HepG2 (cell line): ENCODE measurements at regions not wholly inside any gene's neighbourhood (a gene's known extent, or its start where the extent isn't known, plus 50 kb on each side); places are given as distances from the start of the nearest gene placed in this dataset.

Source experiments
- ARID3A ChIP-seq: IDR thresholded peaks from 2 replicates; pipeline ENCODE4 v1.6.1; 2012; ENCODE audit warnings: low read depth, low read length, improper control_type of control experiment
- CENPX ChIP-seq: sonication (generic); formaldehyde crosslinking; IDR thresholded peaks from 2 replicates; pipeline ENCODE4 v1.9.0; 2021; ENCODE audit warnings: mild to moderate bottlenecking, missing genetic modification reagents, moderate library complexity
- CERS6 ChIP-seq: sonication (generic); formaldehyde crosslinking; IDR thresholded peaks from 2 replicates; pipeline ENCODE4 v1.5.0; 2020; ENCODE audit warnings: missing genetic modification reagents
- DNMT1 ChIP-seq: sonication (generic); formaldehyde crosslinking; IDR thresholded peaks from 2 replicates; pipeline ENCODE4 v1.5.1; 2020; ENCODE audit warnings: mild to moderate bottlenecking, missing genetic modification reagents
- GPN1 ChIP-seq: sonication (generic); formaldehyde crosslinking; IDR thresholded peaks from 2 replicates; pipeline ENCODE4 v1.5.1; 2020; ENCODE audit warnings: missing genetic modification reagents, borderline replicate concordance
- GZF1 ChIP-seq: sonication (generic); formaldehyde crosslinking; IDR thresholded peaks from 2 replicates; pipeline ENCODE4 v1.5.1; 2020; ENCODE audit warnings: mild to moderate bottlenecking, missing genetic modification reagents
- HNRNPH1 ChIP-seq: fragments of 200-400 bp; formaldehyde crosslinking; optimal IDR thresholded peaks from 2 replicates; pipeline ENCODE3; 2017; ENCODE audit warnings: mild to moderate bottlenecking, low read depth, low read length
- IRF2 ChIP-seq: IDR thresholded peaks from 2 replicates; pipeline ENCODE4 v1.6.1; 2018; ENCODE audit warnings: missing genetic modification reagents, missing compliant biosample characterization
- KDM2A ChIP-seq: sonication (generic); formaldehyde crosslinking; IDR thresholded peaks from 2 replicates; pipeline ENCODE4 v1.4.0; 2020; ENCODE audit warnings: low read depth, missing genetic modification reagents, borderline replicate concordance
- KLF6 ChIP-seq: IDR thresholded peaks from 2 replicates; pipeline ENCODE4 v1.8.0; 2016; ENCODE audit warnings: missing biosample characterization, missing genetic modification reagents
- MED1 ChIP-seq: sonication (generic); formaldehyde crosslinking; IDR thresholded peaks from 2 replicates; pipeline ENCODE4 v1.4.0; 2020; ENCODE audit warnings: missing genetic modification reagents
- MZF1 ChIP-seq: sonication (generic); formaldehyde crosslinking; IDR thresholded peaks from 2 replicates; pipeline ENCODE4 v1.8.1; 2023; ENCODE audit warnings: mild to moderate bottlenecking, missing genetic modification reagents, borderline replicate concordance
- NBN ChIP-seq: fragments of 450-650 bp; conservative IDR thresholded peaks from 2 replicates; pipeline ENCODE4 v1.6.1; 2017
- NFYB ChIP-seq: sonication (generic); formaldehyde crosslinking; IDR thresholded peaks from 2 replicates; pipeline ENCODE4 v1.4.0; 2020; ENCODE audit warnings: missing genetic modification reagents
- NR2F2 ChIP-seq: IDR thresholded peaks from 2 replicates; pipeline ENCODE4 v1.6.1; 2012; ENCODE audit warnings: low read depth, inconsistent platforms, borderline replicate concordance
- PLRG1 ChIP-seq: fragments of 450-650 bp; conservative IDR thresholded peaks from 2 replicates; pipeline ENCODE4 v1.6.1; 2016
- POGZ ChIP-seq: sonication (generic); formaldehyde crosslinking; IDR thresholded peaks from 2 replicates; pipeline ENCODE4 v1.4.0; 2020; ENCODE audit warnings: mild to moderate bottlenecking, missing genetic modification reagents
- RBAK ChIP-seq: sonication (generic); formaldehyde crosslinking; IDR thresholded peaks from 2 replicates; pipeline ENCODE4 v1.5.1; 2020; ENCODE audit warnings: mild to moderate bottlenecking, missing genetic modification reagents
- RELA ChIP-seq: sonication (generic); formaldehyde crosslinking; IDR thresholded peaks from 2 replicates; pipeline ENCODE4 v1.4.0; 2020; ENCODE audit warnings: missing genetic modification reagents
- SOX13 ChIP-seq, 3 experiments: fragments of 450-650 bp in 1 of 3; sonication (generic) in 1 of 3; formaldehyde crosslinking in 1 of 3; IDR thresholded peaks in 2 of 3; conservative IDR thresholded peaks in 1 of 3; 2 replicates each; pipeline versions ENCODE4 v1.5.0 to v1.6.1; 2016 to 2020; ENCODE audit warnings: antibody characterized with exemption in 1 of 3, mild to moderate bottlenecking in 1 of 3, missing compliant biosample characterization in 1 of 3, missing genetic modification reagents in 1 of 3, moderate library complexity in 1 of 3
- ZNF17 ChIP-seq: sonication (generic); formaldehyde crosslinking; IDR thresholded peaks from 2 replicates; pipeline ENCODE4 v1.5.0; 2020; ENCODE audit warnings: mild to moderate bottlenecking, missing genetic modification reagents
- ZNF205 ChIP-seq: IDR thresholded peaks from 2 replicates; pipeline ENCODE4 v1.6.1; 2018; ENCODE audit warnings: missing biosample characterization, missing genetic modification reagents
- ZNF3 ChIP-seq: IDR thresholded peaks from 2 replicates; pipeline ENCODE4 v1.7.0; 2017; ENCODE audit warnings: inconsistent platforms
- ZNF337 ChIP-seq: sonication (generic); formaldehyde crosslinking; IDR thresholded peaks from 2 replicates; pipeline ENCODE4 v1.5.1; 2020; ENCODE audit warnings: missing genetic modification reagents, low read depth, mild to moderate bottlenecking, borderline replicate concordance
- ZNF432 ChIP-seq: sonication (generic); formaldehyde crosslinking; IDR thresholded peaks from 2 replicates; pipeline ENCODE4 v1.5.0; 2020; ENCODE audit warnings: missing genetic modification reagents, mild to moderate bottlenecking, borderline replicate concordance
- ZNF44 ChIP-seq: sonication (generic); formaldehyde crosslinking; IDR thresholded peaks from 2 replicates; pipeline ENCODE4 v1.5.1; 2020; ENCODE audit warnings: mild to moderate bottlenecking, missing genetic modification reagents
- ZNF484 ChIP-seq: sonication (generic); formaldehyde crosslinking; IDR thresholded peaks from 2 replicates; pipeline ENCODE4 v1.5.1; 2020; ENCODE audit warnings: mild to moderate bottlenecking, low read depth, missing genetic modification reagents, borderline replicate concordance
- ZNF549 ChIP-seq: sonication (generic); formaldehyde crosslinking; IDR thresholded peaks from 2 replicates; pipeline ENCODE4 v1.5.0; 2020; ENCODE audit warnings: missing genetic modification reagents
- ZNF558 ChIP-seq: sonication (generic); formaldehyde crosslinking; IDR thresholded peaks from 2 replicates; pipeline ENCODE4 v1.9.0; 2022; ENCODE audit warnings: mild to moderate bottlenecking, missing genetic modification reagents, borderline replicate concordance
- ZNF724P ChIP-seq: sonication (generic); formaldehyde crosslinking; IDR thresholded peaks from 2 replicates; pipeline ENCODE4 v1.8.0; 2022; ENCODE audit warnings: missing genetic modification reagents, borderline replicate concordance
- ZNF75D ChIP-seq: sonication (generic); formaldehyde crosslinking; IDR thresholded peaks from 2 replicates; pipeline ENCODE4 v1.8.1; 2023; ENCODE audit warnings: missing genetic modification reagents, mild to moderate bottlenecking, borderline replicate concordance
- ZNF772 ChIP-seq: sonication (generic); formaldehyde crosslinking; IDR thresholded peaks from 2 replicates; pipeline ENCODE4 v1.5.0; 2020; ENCODE audit warnings: mild to moderate bottlenecking, missing genetic modification reagents
- ZSCAN21 ChIP-seq: sonication (generic); formaldehyde crosslinking; IDR thresholded peaks from 2 replicates; pipeline ENCODE4 v1.8.0; 2022; ENCODE audit warnings: mild to moderate bottlenecking, missing genetic modification reagents, moderate library complexity, borderline replicate concordance

GRCh38 chr17:72447251-72447640 lies 326.4 kb downstream of the SOX9 start (continued):
- TF ChIP-seq PLRG1 (no peak), ZNF337 (CRISPR knock-in tag) (no peak), KLF6 (no peak; the same call in 1 of the 2 replicates), POGZ (peak; percentile 61; the same call in 1 of the 2 replicates), CENPX (no peak), ZNF205 (peak; percentile 52; the same call in 1 of the 2 replicates), HNRNPH1 (no peak), SOX13 (IDR thresholded peaks at IDR 0.05) (peak; percentile 53; the same call in 1 of the 2 replicates), SOX13 (CRISPR knock-in tag; conservative IDR thresholded peaks at IDR 0.05 in 1 of 2, IDR thresholded peaks at IDR 0.05 in 1 of 2) (peak in 1 of 2 experiments; percentile 94; a peak in 2 of 4 replicates), GZF1 (CRISPR knock-in tag) (no peak), CERS6 (CRISPR knock-in tag) (no peak), ZNF44 (CRISPR knock-in tag) (no peak), ARID3A (peak; percentile 66; the same call in 1 of the 2 replicates), ZNF549 (CRISPR knock-in tag) (no peak), ZNF724P (CRISPR knock-in tag) (no peak), ZNF75D (CRISPR knock-in tag) (no peak), ZSCAN21 (CRISPR knock-in tag) (no peak), ZNF3 (CRISPR knock-in tag) (no peak), ZNF17 (CRISPR knock-in tag) (no peak), RBAK (CRISPR knock-in tag) (no peak), ZNF432 (CRISPR knock-in tag) (no peak), DNMT1 (CRISPR knock-in tag) (no peak), IRF2 (CRISPR knock-in tag) (peak; percentile 67; the same call in 1 of the 2 replicates), GPN1 (no peak), NBN (no peak), MED1 (CRISPR knock-in tag) (peak; percentile 92), NR2F2 (peak; percentile 91), KDM2A (no peak), NFYB (peak; percentile 48; the same call in 1 of the 2 replicates), ZNF772 (CRISPR knock-in tag) (no peak; the same call in 1 of the 2 replicates), ZNF558 (CRISPR knock-in tag) (no peak), RELA (CRISPR knock-in tag) (peak; percentile 51; the same call in 1 of the 2 replicates), ZNF484 (CRISPR knock-in tag) (no peak), MZF1 (no peak)
